Choroid plexus epithelial cell (primary cell): ENCODE measurements at regions not wholly inside any gene's neighbourhood (a gene's known extent, or its start where the extent isn't known, plus 50 kb on each side); places are given as distances from the start of the nearest gene placed in this dataset.

Experiments used
- DNase-seq: peaks from one replicate; pipeline ENCODE4 v3.0.0-alpha.2; 2010; ENCODE audit warnings: low read depth
- H3K4me3 ChIP-seq: 2 replicates; pipeline ENCODE4 v1.5.1; 2011; ENCODE audit warnings: low read depth, mild to moderate bottlenecking, control low read depth, low read length, moderate library complexity
- TF ChIP-seq, protein P1 (sequence below): conservative IDR thresholded peaks from 2 replicates; pipeline ENCODE4 v1.5.1; 2011; ENCODE audit warnings: low read depth, mild to moderate bottlenecking, control low read depth, inconsistent platforms, low read length, moderate library complexity

DNA sequence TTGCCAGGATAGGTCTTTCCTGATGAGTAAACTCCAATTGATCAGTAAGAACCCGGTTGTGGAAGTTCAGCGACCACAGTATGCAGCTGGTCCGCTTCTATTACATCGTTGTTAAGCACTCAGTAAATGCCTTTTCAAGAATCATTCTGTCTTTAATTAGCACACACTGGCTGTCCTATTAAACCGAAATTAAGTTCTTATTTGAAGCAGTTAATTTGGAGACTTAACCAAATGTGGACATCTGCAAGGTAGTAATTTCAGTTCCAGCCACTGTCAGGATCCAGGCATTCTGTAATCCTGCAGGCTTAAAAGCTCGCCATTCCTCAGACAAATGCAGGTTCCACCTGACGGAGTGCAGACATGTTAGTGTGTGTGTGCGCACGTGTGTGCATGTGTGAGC is 254.6 kb downstream of the IRX2 start:
- TF ChIP-seq, protein P1, sequence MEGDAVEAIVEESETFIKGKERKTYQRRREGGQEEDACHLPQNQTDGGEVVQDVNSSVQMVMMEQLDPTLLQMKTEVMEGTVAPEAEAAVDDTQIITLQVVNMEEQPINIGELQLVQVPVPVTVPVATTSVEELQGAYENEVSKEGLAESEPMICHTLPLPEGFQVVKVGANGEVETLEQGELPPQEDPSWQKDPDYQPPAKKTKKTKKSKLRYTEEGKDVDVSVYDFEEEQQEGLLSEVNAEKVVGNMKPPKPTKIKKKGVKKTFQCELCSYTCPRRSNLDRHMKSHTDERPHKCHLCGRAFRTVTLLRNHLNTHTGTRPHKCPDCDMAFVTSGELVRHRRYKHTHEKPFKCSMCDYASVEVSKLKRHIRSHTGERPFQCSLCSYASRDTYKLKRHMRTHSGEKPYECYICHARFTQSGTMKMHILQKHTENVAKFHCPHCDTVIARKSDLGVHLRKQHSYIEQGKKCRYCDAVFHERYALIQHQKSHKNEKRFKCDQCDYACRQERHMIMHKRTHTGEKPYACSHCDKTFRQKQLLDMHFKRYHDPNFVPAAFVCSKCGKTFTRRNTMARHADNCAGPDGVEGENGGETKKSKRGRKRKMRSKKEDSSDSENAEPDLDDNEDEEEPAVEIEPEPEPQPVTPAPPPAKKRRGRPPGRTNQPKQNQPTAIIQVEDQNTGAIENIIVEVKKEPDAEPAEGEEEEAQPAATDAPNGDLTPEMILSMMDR, result no peak
- no peak overlapping the region for H3K4me3 ChIP-seq
- DNase-seq, result no peak

DNA sequence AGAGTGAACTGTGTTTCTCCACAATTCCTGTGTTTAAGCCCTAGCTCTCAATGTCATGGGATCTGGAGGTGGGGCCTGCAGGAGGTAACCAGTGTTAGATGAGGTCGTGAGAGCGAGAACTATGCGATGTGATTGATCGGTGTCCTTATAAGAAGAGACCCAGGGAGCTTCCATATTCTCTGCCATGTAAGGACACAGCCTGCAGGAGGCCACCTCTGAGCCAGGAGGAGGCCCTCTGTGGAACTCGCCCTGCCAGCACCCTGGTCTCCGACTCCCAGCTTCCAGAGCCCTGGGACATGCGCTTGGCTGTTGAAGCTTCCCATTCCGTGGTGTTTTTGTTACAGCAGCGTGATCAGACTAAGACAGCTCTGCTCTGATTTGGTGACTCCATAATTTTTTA is 255.4 kb downstream of the IRX2 start:
- DNase-seq, result no peak
- no peak overlapping the region for H3K4me3 ChIP-seq
- TF ChIP-seq, protein P1, result no peak

DNA sequence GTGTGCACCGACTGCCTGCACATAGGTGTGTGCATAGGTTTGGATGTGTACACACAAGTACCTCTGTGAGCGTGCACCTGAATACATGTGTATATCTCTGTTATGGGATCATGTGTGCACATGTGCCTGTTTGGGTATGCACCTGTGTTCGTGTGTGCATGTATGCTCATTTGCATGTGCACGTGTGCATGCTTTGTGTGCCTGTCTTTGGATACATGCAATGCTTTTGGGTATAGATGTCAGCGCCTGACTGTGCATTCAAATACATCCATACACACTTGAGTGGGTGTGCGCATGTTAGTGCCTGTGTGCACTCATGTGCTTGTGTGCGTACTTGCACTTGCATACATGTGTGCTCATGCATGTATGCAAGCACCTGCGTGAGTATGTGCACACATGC is 258.1 kb downstream of the IRX2 start:
- no peak for DNase-seq
- H3K4me3 ChIP-seq, result no peak overlapping the region
- TF ChIP-seq, protein P1, result no peak

DNA sequence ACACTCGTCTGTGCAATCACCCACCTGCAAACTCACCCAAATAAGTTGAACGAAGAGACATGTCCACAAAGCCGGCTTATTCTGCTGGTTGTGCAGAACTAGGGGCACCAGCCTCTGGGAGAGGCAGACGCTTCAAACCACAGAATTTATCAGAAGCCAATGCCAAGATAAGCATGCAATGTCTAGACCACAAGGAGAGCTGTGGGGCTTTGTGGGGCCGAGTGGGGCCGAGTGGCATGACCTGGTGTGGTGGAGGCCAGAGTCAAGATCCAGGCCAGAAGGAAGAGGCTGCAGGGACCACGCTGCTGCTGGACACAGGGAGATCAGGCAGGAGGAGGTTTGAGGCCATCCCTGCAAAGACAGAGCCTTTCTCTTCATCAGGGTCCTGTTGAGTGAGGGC is 259.0 kb downstream of the IRX2 start:
- no peak for DNase-seq
- TF ChIP-seq, protein P1, result no peak

DNA sequence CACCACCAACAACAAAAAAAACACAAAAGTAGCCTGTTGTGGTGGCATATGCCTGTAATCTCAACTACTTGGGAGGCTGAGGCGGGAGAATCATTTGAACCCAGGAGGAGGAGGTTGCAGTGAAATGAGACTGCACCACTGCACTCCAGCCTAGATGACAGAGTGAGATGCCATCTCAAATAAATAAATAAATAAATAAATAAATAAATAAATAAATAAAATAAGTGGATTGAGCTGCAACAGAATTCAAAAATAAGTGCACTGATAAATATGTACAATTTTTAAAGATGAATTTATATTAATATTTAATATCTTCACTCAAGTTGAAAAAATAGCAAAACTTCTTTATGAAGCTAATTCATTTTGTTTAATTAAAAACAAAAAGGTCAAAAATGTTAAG is 259.6 kb downstream of the IRX2 start:
- no peak overlapping the region for H3K4me3 ChIP-seq
- no peak for DNase-seq
- TF ChIP-seq, protein P1, result no peak

More for the DNA sequence above, 259.0 kb downstream of the IRX2 start:
- H3K4me3 ChIP-seq, result no peak overlapping the region

DNA sequence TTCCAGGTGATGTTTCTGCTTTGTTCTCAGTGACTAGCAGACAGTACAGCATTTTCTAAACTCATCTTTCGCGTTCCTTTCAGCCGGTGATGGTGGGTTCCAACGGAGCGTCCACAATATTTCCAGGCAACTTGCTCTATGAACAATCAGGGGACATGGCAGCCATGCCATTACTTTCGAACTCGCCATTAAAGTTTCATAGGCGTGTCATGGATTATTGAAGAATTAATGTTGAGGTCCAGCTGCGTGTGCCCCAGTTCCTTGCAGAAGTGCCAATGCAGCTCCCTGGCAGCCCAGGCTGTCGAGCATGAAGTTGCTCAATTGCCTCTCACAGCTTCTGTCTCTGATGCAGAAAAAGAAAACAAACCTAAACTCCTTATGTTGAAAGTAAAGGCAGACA is 262.2 kb downstream of the IRX2 start:
- no peak overlapping the region for H3K4me3 ChIP-seq
- no peak for DNase-seq
- TF ChIP-seq, protein P1, result no peak

DNA sequence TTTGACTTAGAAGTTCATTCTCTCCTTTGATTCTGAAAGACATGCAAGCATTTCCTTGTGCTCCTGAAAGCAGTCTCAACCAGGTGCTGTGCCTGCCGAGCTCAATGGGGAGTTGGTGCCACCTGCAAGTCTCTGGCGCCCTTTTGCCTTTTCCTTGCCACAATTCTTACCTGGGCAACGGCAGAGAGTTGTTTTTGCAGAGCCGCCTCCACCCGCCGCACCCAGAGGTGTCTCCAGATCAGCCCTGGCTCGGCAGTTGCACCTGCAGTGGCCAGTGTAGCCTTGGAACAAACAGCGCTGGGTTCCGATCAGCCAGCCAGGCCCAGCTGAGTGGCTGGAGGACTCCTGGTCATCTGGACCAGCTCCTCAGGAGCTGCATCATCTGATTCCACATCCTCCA is 262.9 kb downstream of the IRX2 start:
- TF ChIP-seq, protein P1, result no peak
- H3K4me3 ChIP-seq, result no peak overlapping the region
- no peak for DNase-seq
